HG03139 (cell line): ENCODE measurements at regions not wholly inside any gene's neighbourhood (a gene's known extent, or its start where the extent isn't known, plus 50 kb on each side); places are given as distances from the start of the nearest gene placed in this dataset.
"Not testable (repeated sequence)": the region's sequence is repeated elsewhere in the genome, so short reads cannot be mapped to it uniquely, and the experiment has no call there.

Experiments used
- ATAC-seq: cut with Tn5 transposase; IDR thresholded peaks from one replicate; pipeline ENCODE4 v1.9.1; 2021; ENCODE audit not compliant: unreplicated experiment

GRCh38 chr1:194640322-194640721 is 1453.9 kb upstream of the B3GALT2 start:
- ATAC-seq: no peak

- no peak for ATAC-seq
Observed at GRCh38 chr1:194629011-194629410, 1442.6 kb upstream of the B3GALT2 start.

GRCh38 chr1:194624833-194625232 is 1438.4 kb upstream of the B3GALT2 start:
- no peak for ATAC-seq

- no peak for ATAC-seq
Observed at GRCh38 chr1:194618101-194618500, 1431.7 kb upstream of the B3GALT2 start.

GRCh38 chr1:194617272-194617671 is 1430.9 kb upstream of the B3GALT2 start:
- ATAC-seq: not testable (repeated sequence)

GRCh38 chr1:194616835-194617234 is 1430.4 kb upstream of the B3GALT2 start:
- no peak for ATAC-seq

GRCh38 chr1:194602184-194602583 is 1415.8 kb upstream of the B3GALT2 start:
- no peak for ATAC-seq

- no peak for ATAC-seq
Observed at GRCh38 chr1:194600716-194601115, 1414.3 kb upstream of the B3GALT2 start.

- no peak for ATAC-seq
Observed at GRCh38 chr1:194598098-194598497, 1411.7 kb upstream of the B3GALT2 start.

GRCh38 chr1:194586302-194586701 is 1399.9 kb upstream of the B3GALT2 start:
- ATAC-seq: no peak

- no peak for ATAC-seq
Observed at GRCh38 chr1:194584052-194584451, 1397.6 kb upstream of the B3GALT2 start.

- ATAC-seq: no peak
Observed at GRCh38 chr1:194570476-194570875, 1384.1 kb upstream of the B3GALT2 start.

- no peak for ATAC-seq
Observed at GRCh38 chr1:194568610-194569009, 1382.2 kb upstream of the B3GALT2 start.

GRCh38 chr1:194548071-194548470 is 1361.7 kb upstream of the B3GALT2 start:
- no peak for ATAC-seq

- ATAC-seq: no peak
Observed at GRCh38 chr1:194544012-194544411, 1357.6 kb upstream of the B3GALT2 start.

- ATAC-seq: no peak
Observed at GRCh38 chr1:194538453-194538852, 1352.0 kb upstream of the B3GALT2 start.

GRCh38 chr1:194537521-194537920 is 1351.1 kb upstream of the B3GALT2 start:
- no peak for ATAC-seq

GRCh38 chr1:194535369-194535768 is 1349.0 kb upstream of the B3GALT2 start:
- no peak for ATAC-seq

- ATAC-seq: no peak
Observed at GRCh38 chr1:194534784-194535183, 1348.4 kb upstream of the B3GALT2 start.

- ATAC-seq: no peak
Observed at GRCh38 chr1:194533641-194534040, 1347.2 kb upstream of the B3GALT2 start.

- no peak for ATAC-seq
Observed at GRCh38 chr1:194517567-194517966, 1331.2 kb upstream of the B3GALT2 start.

GRCh38 chr1:194515916-194516315 is 1329.5 kb upstream of the B3GALT2 start:
- no peak for ATAC-seq

GRCh38 chr1:194512957-194513356 is 1326.5 kb upstream of the B3GALT2 start:
- ATAC-seq: no peak

- no peak for ATAC-seq
Observed at GRCh38 chr1:194512345-194512744, 1325.9 kb upstream of the B3GALT2 start.
